ENCODE measurements at regions not wholly inside any gene's neighbourhood (a gene's known extent, or its start where the extent isn't known, plus 50 kb on each side); places are given as distances from the start of the nearest gene placed in this dataset.

- TF ChIP-seq CTCF (IDR thresholded peaks at IDR 0.05 in 2 of 3, conservative IDR thresholded peaks at IDR 0.05 in 1 of 3; ENCODE audit: borderline replicate concordance in 1 of 3, insufficient read depth in 1 of 3, low read depth in 2 of 3, low read length in 2 of 3) (no peak), POLR2A (IDR thresholded peaks at IDR 0.05; ENCODE audit: borderline replicate concordance, extremely low read depth, insufficient read depth, insufficient read length) (no peak), ZNF274 (IDR thresholded peaks at IDR 0.05; ENCODE audit: low read depth, low read length) (no peak), ELF1 (IDR thresholded peaks at IDR 0.05; ENCODE audit: borderline replicate concordance, low read depth) (no peak), EGR1 (IDR thresholded peaks at IDR 0.05; ENCODE audit: low read depth) (no peak), FOSL1 (IDR thresholded peaks at IDR 0.05; ENCODE audit: low read depth) (no peak), EZH2 (IDR thresholded peaks at IDR 0.05) (no peak), CBX3 (IDR thresholded peaks at IDR 0.05; ENCODE audit: low read depth) (no peak), TCF7L2 (IDR thresholded peaks at IDR 0.05; ENCODE audit: borderline replicate concordance, extremely low read depth, insufficient read depth, insufficient read length) (no peak)
Observed at GRCh38 chr16:48745541-48745940, 135.6 kb upstream of the N4BP1 start (continued).

- no TSS peak for BruUV-seq (replicated peaks)
- no peaks in the 10 kb centered on the region for H3K79me2 ChIP-seq (ENCODE audit: insufficient read depth, low read length)
- ChIA-PET RAD21 (ENCODE audit: low non-redundant PET in 1 of 2, low total read pairs in 2 of 2, uncharacterized antibody in 2 of 2, unreplicated experiment in 2 of 2) (no interaction called here), CTCF (no interaction called here), POLR2A (no interaction called here)
- intact Hi-C loops (cut with micrococcal nuclease): no loop called here
- H3K9ac ChIP-seq (ENCODE audit: low read length): no peak overlapping the region
- TF ChIP-seq FOSL1 (IDR thresholded peaks at IDR 0.05; ENCODE audit: low read depth) (no peak), EZH2phosphoT487 (IDR thresholded peaks at IDR 0.05; ENCODE audit: borderline replicate concordance) (no peak), ATF3 (IDR thresholded peaks at IDR 0.05) (no peak), TCF7L2 (IDR thresholded peaks at IDR 0.05; ENCODE audit: borderline replicate concordance, extremely low read depth, insufficient read depth, insufficient read length) (no peak), JUND (IDR thresholded peaks at IDR 0.05) (no peak), SP1 (IDR thresholded peaks at IDR 0.05; ENCODE audit: low read depth) (no peak), EGR1 (IDR thresholded peaks at IDR 0.05; ENCODE audit: low read depth) (no peak), CTCF (IDR thresholded peaks at IDR 0.05 in 2 of 3, conservative IDR thresholded peaks at IDR 0.05 in 1 of 3; ENCODE audit: borderline replicate concordance in 1 of 3, insufficient read depth in 1 of 3, low read depth in 2 of 3, low read length in 2 of 3) (no peak), REST (IDR thresholded peaks at IDR 0.05; ENCODE audit: low read depth) (no peak), ZNF274 (IDR thresholded peaks at IDR 0.05; ENCODE audit: low read depth, low read length) (no peak), POLR2A (IDR thresholded peaks at IDR 0.05; ENCODE audit: borderline replicate concordance, extremely low read depth, insufficient read depth, insufficient read length) (no peak), YY1 (IDR thresholded peaks at IDR 0.05; ENCODE audit: extremely low read depth, insufficient replicate concordance, low read depth, low read length) (no peak), MAX (IDR thresholded peaks at IDR 0.05) (no peak)
- no peaks in the 10 kb centered on the region for H3K27me3 ChIP-seq (ENCODE audit: insufficient read depth, low read length)
- H2AFZ ChIP-seq (ENCODE audit: low read depth, low read length, poor library complexity, severe bottlenecking): no peak overlapping the region
- H3K4me2 ChIP-seq (ENCODE audit: low read length): no peak overlapping the region
- H3K4me1 ChIP-seq (ENCODE audit: control insufficient read depth in 1 of 2, insufficient read depth in 2 of 2, low read length in 2 of 2): no peaks in the 10 kb centered on the region
- ATAC-seq (no peak), DNase-seq (ENCODE audit: low read depth, low spot score) (no peak)
- H4K20me1 ChIP-seq (ENCODE audit: insufficient read depth): no peaks in the 10 kb centered on the region
- H3K27ac ChIP-seq (ENCODE audit: low read depth, low read length): no peak overlapping the region
- H3K9me2 ChIP-seq (ENCODE audit: insufficient read depth): no peaks in the 10 kb centered on the region
- H3K9me3 ChIP-seq (ENCODE audit: control insufficient read depth in 1 of 2, insufficient read depth in 1 of 2, low read depth in 1 of 2, low read length in 2 of 2): no peaks in the 10 kb centered on the region
- no peak overlapping the region for H3K4me3 ChIP-seq (replicated peaks in 1 of 2; ENCODE audit: low read depth in 1 of 2, low read length in 2 of 2)
- no peaks in the 10 kb centered on the region for H3K36me3 ChIP-seq (ENCODE audit: control insufficient read depth in 1 of 2, insufficient read depth in 2 of 2, low read length in 2 of 2)
Observed at GRCh38 chr16:48740964-48741363, 131.0 kb upstream of the N4BP1 start.
